AG08395 (cell line): ENCODE measurements at regions not wholly inside any gene's neighbourhood (a gene's known extent, or its start where the extent isn't known, plus 50 kb on each side); places are given as distances from the start of the nearest gene placed in this dataset.
"Not testable (repeated sequence)": the region's sequence is repeated elsewhere in the genome, so short reads cannot be mapped to it uniquely, and the experiment has no call there.

ENCODE experiments used
- DNase-seq: peaks from one replicate; pipeline ENCODE4 v3.0.0; 2012; ENCODE audit warnings: mixed read lengths, low spot score

- peak; percentile 33 for DNase-seq
Measured at GRCh38 chr1:85520826-85521820, 56.2 kb upstream of the DDAH1 start.

GRCh38 chr1:85522458-85522857 lies 57.5 kb upstream of the DDAH1 start:
- DNase-seq, result not testable (repeated sequence)

- not testable (repeated sequence) for DNase-seq
Measured at GRCh38 chr1:85523061-85523460, 57.5 kb upstream of the CCN1 start.

GRCh38 chr1:85524281-85524886 lies 56.2 kb upstream of the CCN1 start:
- not testable (repeated sequence) for DNase-seq

GRCh38 chr1:85525591-85525991 lies 55.0 kb upstream of the CCN1 start:
- not testable (repeated sequence) for DNase-seq

GRCh38 chr1:85526216-85526615 lies 54.3 kb upstream of the CCN1 start:
- not testable (repeated sequence) for DNase-seq

- DNase-seq, result not testable (repeated sequence)
Measured at GRCh38 chr1:85527145-85527544, 53.4 kb upstream of the CCN1 start.
